GM12875 (cell line): ENCODE measurements at regions not wholly inside any gene's neighbourhood (a gene's known extent, or its start where the extent isn't known, plus 50 kb on each side); places are given as distances from the start of the nearest gene placed in this dataset.

ENCODE experiments used
- H3K4me3 ChIP-seq: one replicate; pipeline ENCODE4 v1.5.1; 2011; ENCODE audit warnings: low read depth, low read length, control low read depth
- CTCF ChIP-seq: IDR thresholded peaks from 2 replicates; pipeline ENCODE4 v1.5.1; 2011; ENCODE audit warnings: low read depth, mild to moderate bottlenecking, control low read depth, inconsistent platforms, low read length, moderate library complexity, borderline replicate concordance; ENCODE audit not compliant: insufficient read depth

- no peak for TF ChIP-seq CTCF
- no peak overlapping the region for H3K4me3 ChIP-seq
Measured at GRCh38 chr4:181475781-181476507, 767.3 kb upstream of the TENM3 start.

DNA sequence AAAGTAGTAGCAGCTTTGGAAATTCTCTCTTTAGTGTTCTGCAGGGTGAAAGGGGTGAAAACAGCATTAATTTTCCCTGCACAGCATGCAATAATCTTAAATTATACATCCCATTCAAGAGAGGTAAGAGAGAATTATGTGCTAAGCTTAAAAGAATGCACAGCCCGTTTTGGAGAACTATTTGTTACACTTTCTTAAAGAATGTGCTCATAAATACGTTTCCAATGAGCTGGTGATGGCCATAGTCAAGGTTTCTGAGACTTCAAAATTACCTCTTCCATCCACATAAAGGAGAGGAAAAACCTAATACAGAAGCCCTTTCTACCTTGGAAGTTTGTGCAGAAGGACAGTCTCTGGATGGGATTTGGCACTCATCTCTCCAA lies 766.7 kb upstream of the TENM3 start:
- H3K4me3 ChIP-seq, result no peak overlapping the region
- TF ChIP-seq CTCF, result no peak

DNA sequence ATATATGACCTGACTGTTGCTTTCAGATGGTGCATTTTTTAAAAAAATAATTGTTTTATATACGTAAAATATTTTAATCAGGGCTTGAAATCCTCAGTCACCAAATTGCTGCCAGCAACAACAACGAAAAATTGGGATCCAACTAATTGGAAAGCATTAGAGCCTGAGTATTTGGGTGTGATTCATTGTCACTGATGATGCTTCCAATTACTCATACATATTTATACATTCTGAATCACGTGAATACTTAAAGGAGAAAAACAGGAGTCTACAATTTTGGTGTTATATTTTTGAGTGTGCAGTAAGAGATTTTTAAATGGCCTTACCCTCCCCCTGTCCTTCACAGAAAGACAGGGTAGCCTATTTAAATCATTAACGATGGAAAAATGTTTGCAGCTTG lies 765.6 kb upstream of the TENM3 start:
- no peak for TF ChIP-seq CTCF
- no peak overlapping the region for H3K4me3 ChIP-seq

GRCh38 chr4:181478656-181479055 lies 764.5 kb upstream of the TENM3 start:
- TF ChIP-seq CTCF, result no peak
- H3K4me3 ChIP-seq, result no peak overlapping the region

- H3K4me3 ChIP-seq, result no peak overlapping the region
- no peak for TF ChIP-seq CTCF
Measured at GRCh38 chr4:181479141-181479540, 764.1 kb upstream of the TENM3 start.

DNA sequence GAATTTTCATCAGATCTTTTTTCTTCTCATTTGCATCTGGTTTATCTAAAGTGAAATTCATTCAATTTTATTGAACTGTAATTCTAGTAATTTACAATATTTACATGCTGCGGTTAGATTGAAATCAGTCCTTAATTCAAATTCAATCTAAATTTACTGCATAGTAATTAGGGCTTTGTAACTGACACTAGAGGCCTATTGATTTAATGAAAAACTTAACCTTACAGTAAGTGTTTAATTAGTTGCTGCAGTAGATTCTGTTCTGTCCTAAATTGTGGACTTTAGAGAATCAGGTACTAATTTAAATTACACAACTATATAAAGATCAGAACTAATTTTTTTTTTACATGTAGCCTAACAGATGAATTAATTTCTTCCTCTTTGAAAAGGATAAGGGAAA lies 758.8 kb upstream of the TENM3 start:
- H3K4me3 ChIP-seq, result no peak overlapping the region

GRCh38 chr4:181488926-181489325 lies 754.3 kb upstream of the TENM3 start:
- no peak for TF ChIP-seq CTCF
- H3K4me3 ChIP-seq, result no peak overlapping the region

More for the DNA sequence above, 758.8 kb upstream of the TENM3 start:
- TF ChIP-seq CTCF, result no peak
